Stimulated activated CD8-positive, alpha-beta memory T cell treated with anti-CD3 and anti-CD28 coated beads, Interleukin-4, amount 100 ng/mL, for 4 hours (primary cell): ENCODE measurements at regions not wholly inside any gene's neighbourhood (a gene's known extent, or its start where the extent isn't known, plus 50 kb on each side); places are given as distances from the start of the nearest gene placed in this dataset.
"Not testable (repeated sequence)": the region's sequence is repeated elsewhere in the genome, so short reads cannot be mapped to it uniquely, and the experiment has no call there.

Source experiments
- DNase-seq, 2 donors: peaks; one replicate each; pipeline ENCODE4 v3.0.0-alpha.2; 2020; ENCODE audit warnings: low read depth in 2 of 2, low spot score in 1 of 2

GRCh38 chr10:45117940-45118339 is 117.2 kb downstream of the ZNF22 start:
- DNase-seq: not testable (repeated sequence)

GRCh38 chr10:45118929-45119328 is 118.2 kb downstream of the ZNF22 start:
- no peak for DNase-seq

DNA sequence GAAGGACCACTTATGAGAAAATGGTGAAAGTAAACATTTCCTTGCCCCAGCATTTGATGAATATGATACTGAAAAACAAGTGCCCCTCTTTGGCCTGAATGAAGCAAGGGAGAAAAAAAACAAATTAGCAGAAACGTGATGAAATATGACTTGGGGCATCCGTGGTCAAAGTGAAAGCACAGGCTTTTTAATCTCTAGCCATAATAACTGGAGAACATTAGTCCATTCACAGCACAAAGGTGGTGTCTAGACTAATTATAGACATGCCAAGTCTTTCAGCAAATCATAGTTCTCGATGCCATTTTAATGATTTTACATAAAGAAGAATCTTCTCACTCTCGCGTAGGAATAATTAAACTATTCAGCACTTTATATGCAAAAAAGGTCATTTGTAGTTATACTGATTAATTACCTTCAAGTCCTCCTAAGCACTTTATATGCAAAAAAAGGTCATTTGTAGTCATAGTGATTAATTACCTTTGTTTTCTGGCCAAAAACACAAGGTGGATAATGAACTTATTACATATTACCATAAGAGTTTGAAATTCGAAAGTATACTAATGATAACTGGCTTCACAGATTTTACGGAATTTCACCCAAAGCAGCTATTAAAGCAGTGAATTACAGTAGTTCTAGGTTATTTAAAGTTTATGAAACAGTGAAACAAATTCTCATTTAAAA is 121.6 kb downstream of the ZNF22 start:
- not testable (repeated sequence) for DNase-seq

DNA sequence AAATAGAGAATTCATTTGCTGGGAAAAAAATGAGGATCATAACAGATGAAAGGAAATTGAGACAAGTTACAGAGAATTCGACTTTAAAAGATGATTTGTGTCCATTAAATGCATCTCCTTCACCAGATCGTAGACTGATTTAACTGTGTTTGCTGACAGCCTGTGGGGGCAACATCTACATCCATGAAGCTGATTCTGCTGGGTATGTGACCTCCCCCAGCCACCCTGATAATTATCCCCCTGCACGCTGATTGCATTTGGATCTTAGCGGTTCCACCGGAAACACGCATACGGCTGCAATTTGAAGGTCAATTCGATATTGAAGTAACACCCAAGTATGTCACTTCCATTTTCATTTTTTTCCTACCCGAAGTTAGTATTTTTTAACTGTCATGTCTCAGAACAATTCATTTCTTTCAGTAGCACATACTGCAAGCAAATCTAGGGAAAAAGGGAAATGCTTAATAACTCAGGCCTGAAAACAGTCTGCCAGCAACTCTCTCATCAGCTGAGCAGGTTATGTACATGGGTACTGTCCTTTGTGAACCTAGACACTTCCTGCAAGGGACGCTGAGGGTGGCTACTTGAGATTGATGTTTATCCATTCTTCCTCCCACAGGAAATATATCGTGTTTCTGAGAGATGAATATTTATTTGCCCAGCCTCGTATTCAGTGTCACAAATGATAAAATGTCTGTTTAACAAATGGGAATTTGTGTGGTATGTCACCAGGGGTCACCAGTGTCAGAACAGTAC is 134.9 kb downstream of the ZNF22 start:
- no peak for DNase-seq

DNA sequence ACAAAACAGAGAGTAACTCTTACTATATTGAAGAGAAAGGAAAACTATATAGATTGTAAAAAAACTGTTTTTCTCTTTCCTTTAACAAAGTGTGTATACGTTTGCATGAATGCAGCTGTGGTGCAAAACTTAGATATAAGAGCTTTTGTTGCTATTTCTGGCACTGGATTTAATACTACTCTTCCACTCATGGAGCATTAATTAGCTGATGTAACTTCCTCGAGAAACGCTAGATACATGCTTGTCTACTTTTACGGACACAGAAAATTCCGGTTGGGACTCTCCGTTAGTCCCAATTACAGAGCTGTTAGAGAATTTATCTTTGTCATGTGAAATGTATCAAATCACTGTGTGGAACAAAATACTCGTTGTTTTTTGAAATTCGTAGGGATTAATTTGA is 135.5 kb downstream of the ZNF22 start:
- DNase-seq: no peak

DNA sequence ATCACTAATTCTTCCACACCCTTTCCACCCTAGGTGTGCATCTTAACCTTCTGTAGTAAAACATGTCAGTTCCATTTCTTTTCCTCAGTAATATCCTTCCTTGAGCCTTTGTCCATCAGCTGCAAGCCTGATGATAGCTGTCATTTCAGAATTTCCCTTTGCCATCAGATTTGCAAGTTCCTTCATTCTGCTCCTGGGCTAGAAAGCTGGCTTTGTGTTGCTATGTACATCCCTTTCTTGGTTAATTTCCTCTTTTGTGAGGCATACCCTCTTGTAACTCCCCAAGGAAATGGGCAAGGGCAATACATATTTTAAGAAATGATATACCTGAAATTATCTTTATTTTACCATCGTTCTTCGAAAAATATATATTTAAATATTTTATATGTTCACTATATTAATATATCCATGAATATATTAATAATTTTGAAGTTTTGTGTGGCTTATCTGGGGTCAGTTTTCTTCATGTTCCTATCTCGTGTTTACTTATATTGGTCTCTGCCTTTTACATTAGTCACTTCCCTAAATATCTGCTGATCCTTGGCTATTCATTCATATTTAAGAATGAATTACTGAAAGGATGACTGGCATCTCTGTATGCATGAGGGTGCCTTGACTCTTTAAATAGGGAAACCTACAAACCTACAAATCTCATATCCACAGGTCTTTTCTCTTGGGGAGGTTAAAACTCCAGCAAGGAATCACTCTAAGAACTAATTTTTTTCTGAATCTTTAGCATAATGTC is 143.8 kb downstream of the ZNF22 start:
- DNase-seq: no peak

DNA sequence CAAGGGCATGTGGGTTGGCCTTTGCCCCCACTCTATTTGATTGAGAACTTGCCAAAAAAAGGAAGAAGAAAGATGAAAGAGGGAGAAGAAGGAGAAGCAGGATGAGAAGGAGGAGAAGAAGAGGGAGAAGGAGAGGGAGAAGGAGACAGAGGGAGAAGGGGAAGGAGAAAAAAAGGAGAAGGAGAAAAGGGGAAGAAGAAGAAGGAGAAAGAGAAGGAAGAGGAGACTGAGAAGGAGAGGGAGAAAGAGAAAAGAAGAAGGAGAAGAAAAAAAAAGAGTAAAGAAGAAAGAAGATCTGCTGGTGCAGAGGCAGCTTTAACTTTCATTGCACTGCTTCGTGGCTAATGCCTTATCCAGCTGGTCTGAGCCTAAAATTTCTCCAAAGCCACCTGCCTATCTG is 144.4 kb downstream of the ZNF22 start:
- DNase-seq: not testable (repeated sequence)

DNA sequence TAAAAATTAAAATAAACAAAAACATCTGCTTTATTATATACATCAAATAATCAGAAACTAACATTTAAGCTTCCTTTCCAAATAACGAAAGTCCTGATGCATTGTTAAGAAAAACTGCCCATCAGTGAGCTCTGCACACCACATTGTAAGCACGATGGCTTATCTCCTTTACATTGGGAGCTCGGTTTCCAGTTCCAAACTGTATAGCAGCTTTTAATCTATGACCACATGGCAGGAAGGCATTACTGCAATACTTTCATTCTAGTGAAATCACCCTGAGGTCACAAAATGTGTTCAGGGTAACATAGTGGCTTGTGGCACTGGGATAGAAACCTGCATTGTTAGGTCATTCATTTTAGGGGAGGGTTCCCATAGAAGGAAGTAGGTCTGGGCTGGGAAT is 146.3 kb downstream of the ZNF22 start:
- no peak for DNase-seq

DNA sequence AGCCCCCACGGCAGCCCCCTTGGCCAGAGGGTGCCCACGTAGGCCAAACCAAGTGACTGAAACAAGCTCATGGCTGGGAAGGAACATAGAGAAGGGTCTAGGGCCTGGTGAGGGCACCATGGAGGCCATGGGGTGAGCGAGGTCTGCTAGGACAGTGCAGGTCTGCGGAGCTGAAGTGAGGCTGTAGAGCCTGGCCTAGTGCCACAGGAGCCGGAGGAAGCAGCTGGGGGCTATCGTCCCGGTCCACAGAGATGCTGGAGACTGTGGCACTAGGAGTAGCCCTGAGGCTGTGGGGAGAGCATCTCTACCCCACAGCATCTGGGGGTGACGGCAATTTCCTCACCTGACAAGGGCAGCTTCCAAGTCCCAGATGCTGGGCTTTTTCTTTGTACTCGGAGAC is 150.3 kb downstream of the ZNF22 start:
- no peak for DNase-seq

DNA sequence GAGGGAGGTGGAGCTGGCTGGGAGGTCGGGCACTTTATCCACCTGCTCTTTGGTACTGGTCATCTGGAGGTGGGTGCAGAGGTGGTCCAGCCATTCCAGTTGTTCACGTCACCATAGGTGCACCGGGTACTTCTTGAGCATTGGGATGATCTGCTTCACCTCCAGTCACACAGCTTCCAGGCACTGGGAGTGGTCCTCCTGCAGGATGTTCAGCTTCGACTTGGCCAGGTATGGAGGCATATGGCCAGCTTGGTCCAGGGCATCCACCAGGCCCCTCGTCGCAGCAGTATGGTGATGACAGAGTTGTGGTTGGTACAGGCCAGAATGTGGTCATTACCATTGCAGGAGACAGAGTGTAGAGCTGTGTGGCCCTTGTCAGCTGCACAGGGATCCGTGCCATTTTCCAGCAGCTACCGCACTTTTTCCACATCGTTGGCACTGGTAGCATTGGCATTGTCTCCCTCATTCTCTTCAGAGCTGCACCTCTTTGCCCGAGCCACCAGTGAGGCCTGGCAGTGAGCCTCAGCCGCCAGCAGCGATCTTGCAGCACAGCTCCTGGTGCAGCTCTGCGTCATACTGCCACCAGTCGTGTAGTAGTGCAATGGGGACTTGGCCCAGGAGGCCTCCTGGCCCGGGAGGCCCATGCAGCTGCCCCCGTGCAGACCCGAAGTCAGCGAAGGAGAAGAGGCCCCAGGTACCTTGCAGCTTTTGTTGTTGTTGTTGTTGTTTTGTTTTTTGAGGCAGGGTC is 150.9 kb downstream of the ZNF22 start:
- no peak for DNase-seq

DNA sequence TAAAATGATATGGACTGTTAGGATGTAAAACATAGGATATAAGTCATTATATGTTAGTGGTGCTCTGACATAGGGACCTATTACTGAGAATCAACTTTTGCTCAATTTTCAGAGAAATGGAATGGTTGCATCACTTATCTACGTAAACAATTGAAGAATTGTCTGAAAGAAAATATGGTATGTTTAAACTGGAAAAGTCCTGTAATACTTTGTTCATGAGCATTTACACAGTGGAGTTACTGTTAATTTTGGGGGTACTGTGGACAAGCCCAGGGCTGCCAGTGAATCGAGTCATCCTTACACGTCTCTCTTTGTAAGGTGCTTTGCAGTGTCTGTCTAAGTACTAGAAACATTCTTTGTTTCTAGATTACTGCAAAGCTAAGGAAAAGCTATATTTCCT is 152.0 kb downstream of the ZNF22 start:
- DNase-seq: no peak

DNA sequence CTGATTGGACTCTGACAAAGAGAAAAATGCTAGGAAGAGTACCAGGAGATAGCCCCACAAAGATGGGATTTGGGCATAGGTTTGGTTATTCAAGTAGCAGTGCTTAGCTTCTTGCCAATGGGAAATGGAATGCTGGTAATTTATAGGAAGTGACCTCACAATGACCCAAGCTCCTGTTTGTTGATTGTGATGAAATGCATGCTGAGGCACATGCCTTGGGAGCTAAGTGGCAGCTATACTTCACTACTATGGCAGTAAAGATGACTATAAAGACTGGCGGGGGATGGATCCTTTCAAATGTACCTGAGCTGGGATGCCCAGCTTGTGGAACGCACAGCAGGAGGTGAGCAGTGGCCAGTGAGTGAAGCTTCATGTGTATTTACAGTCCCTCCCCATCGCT is 153.8 kb downstream of the ZNF22 start:
- no peak for DNase-seq

DNA sequence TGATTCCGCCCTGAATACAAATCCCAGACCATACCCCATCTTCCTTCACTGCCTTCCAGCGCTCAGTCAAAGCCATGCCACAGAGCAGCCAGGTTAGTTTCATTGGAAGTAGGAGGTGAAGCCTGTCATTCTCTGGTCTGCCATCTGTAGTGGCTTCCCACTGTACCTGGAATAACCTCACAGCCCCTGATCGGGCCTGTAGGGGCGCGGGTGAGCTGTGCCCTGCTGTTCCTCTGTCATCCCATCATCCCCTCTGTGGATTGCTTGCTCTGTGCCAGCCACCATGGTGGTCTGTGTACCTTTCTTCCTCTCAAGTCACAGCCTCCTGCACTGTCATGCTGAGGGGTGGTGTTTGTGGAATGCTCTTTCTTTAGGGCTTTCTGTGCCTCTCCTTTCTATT is 155.1 kb downstream of the ZNF22 start:
- DNase-seq: no peak

GRCh38 chr10:45160271-45160670 is 155.1 kb downstream of the OR13A1 start:
- DNase-seq: no peak

- DNase-seq: no peak
Measured at GRCh38 chr10:45163315-45163975, 152.0 kb downstream of the OR13A1 start.

DNA sequence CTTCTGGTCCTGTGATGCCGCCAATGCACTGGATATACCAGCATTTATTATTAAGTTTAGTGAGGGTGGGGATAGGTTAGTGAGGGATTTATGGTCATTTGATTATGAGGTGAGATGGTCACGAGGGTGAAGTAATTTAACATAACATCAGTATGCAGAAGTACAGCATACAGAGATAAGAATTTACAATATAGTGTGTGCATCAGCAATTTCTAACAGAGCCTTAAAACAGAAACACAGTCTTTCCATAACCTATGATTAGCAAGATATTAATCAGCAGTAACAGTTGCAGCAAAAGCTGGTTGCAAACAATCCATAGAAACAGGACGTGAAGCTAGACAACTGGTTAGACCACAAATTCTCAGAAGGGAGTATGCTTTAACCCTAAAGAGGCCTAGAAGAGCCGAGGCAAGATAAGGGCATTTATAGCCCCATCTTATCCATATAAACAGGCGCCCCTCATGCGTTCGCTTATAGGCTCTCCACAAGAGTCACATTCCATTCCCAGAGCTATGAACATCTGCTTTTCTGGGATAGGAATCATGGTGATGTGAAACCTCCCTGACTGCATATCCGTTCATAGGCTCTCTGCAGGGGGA is 139.8 kb downstream of the OR13A1 start:
- DNase-seq: not testable (repeated sequence)

GRCh38 chr10:45179691-45180090 is 135.7 kb downstream of the OR13A1 start:
- no peak for DNase-seq

- DNase-seq: no peak
Measured at GRCh38 chr10:45180507-45180906, 134.9 kb downstream of the OR13A1 start.

GRCh38 chr10:45180946-45181875 is 134.2 kb downstream of the OR13A1 start:
- no peak for DNase-seq
